ENCODE measurements at regions not wholly inside any gene's neighbourhood (a gene's known extent, or its start where the extent isn't known, plus 50 kb on each side); places are given as distances from the start of the nearest gene placed in this dataset.
A peak's percentile ranks its signal among the peaks of the same experiment; 100 is the strongest.
"Not testable (repeated sequence)": the region's sequence is repeated elsewhere in the genome, so short reads cannot be mapped to it uniquely, and the experiment has no call there.

GRCh38 chr10:120051671-120052070 lies 159.1 kb downstream of the SEC23IP start:
- DNase-seq, result no peak

GRCh38 chr10:120052964-120053702 lies 160.6 kb downstream of the SEC23IP start:
- no peak for DNase-seq

GRCh38 chr10:120059790-120060189 lies 167.3 kb downstream of the SEC23IP start:
- DNase-seq, result not testable (repeated sequence)

DNA sequence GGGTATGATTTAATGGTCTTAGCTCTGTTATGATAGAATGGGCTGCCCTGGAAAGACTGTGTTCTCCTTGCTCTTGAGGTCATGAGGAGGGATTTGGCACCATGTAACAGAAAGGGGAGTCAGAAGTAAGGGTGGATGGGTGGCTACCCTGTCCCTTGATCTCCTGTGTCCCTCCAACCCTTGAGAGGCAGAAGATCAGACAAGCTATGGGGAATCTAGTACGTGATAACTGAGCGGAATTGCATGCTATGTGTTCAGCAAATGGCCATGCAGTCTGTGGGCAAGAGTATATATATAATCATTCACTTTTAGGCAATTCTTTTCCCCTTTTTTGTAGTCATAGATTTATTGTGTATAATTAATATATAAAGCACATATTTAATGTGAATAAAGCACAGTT lies 174.9 kb downstream of the SEC23IP start:
- DNase-seq, result no peak

GRCh38 chr10:120069700-120070099 lies 177.2 kb downstream of the SEC23IP start:
- DNase-seq, result peak in 1 of 3 experiments; percentile 17

DNA sequence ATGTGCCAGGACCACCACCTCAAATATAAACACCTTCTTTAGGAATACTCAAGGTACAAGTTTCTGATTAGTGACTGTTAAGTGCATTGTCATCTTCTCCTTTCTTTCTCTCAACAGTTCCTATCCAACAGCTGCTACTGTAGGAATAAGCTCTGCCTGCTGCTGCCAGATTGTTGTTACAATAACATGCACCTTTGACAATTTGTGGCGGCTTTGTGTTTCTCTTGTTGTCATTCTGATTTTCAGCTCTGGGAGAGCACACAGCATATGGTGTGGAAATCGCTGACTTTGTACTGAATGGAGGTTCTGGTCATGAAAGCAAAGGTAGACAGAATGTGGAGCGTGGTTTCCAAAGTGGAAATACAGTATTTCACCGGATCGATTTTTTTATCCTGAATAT lies 182.8 kb downstream of the SEC23IP start:
- no peak for DNase-seq

DNA sequence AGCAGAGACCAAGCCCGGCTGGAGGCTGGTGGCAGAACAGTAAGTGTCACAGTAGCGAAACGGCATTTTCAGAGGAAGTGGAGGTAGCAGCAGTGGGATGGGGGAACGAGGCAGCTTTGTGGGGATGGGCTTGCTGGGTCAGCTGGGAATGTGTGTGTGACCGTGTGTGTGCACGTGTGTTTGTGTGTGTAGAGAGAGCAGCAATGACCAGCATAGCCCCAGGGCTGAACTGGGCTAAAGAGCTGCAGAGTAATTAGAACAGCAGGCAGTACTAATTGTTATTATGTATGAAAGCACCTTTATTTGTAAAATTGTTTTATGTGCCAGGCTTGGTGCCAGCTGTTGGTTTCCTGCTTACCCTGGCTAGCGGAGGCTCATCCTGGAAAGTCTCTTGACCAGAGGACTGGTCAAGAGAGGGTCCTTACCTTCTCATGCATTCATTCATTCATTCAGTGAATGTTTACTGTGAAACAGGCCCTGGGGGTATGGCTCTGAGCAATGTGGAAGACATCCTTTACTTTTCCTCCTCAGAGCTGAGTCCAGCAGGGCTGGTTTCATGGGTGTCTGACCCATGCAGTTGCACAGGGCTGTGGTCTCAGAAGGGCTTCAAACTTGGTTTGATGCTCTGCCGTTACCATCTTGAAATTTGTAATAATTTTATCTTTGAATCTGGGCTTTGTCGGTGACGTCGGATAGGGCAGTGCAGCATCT lies 184.6 kb downstream of the SEC23IP start:
- peak in 2 of 3 experiments; percentile 37 to 76 for DNase-seq

GRCh38 chr10:120077707-120078492 lies 185.4 kb downstream of the SEC23IP start:
- peak in 2 of 3 experiments; percentile 47 to 72 for DNase-seq

DNA sequence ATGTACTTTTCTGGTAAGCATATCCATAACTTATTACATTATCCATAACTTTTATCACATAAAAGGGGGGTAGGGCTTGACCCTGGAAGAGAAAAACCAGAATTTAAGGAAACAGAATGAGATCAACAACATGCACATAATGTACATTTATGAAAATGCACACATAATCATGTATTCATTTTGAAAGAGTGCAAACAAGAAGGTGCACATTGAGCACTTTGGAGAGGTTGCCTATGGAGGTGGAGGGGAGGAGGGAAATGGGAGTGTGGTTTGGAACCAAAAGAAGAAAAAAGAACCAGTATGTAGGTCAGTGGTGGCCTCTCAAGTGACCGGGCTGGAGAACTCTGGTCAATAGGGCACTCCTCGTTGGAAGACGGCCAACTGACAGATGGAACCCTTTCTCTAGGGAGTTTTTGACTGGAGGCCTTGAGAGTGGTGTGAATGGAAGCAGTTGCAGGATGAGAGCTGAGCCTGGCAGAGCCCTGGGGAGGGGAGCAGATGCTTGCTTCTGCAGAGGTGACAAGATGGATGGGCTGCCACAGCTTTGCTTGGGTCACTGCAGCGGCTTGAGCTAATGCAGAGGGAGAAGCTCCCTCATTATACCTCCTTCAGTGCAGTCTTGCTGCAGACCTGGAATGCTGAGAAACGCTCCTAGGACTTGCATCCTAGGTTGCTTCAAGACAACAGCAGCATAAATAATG lies 192.7 kb downstream of the SEC23IP start:
- DNase-seq, result no peak

- peak in 2 of 3 experiments; percentile 14 to 60 for DNase-seq
These were observed 193.5 kb downstream of the SEC23IP start for GRCh38 chr10:120086066-120086465.

GRCh38 chr10:120087109-120087508 lies 194.6 kb downstream of the SEC23IP start:
- no peak for DNase-seq

- peak in 1 of 3 experiments; percentile 2 for DNase-seq
These were observed 203.3 kb downstream of the SEC23IP start for GRCh38 chr10:120095875-120096274.

DNA sequence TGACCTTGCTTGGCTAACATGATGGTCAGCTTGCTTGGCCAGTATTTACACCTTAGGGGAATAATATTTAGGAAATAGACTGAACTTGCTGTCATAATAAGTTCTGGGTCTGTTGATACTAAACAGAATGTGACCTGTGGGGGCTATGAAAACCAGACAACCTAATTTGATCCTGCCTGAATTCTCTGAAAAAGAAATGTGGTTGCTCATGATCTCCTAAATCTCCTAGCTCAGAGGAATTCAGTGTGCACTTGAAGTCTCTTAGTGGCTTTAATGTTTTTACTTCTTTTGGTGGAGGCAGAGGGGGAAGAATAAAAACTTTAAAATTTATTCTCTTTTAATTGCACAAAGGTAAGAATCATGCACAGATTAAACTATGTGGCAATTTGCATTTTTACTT lies 205.2 kb downstream of the SEC23IP start:
- DNase-seq, result no peak

- DNase-seq, result no peak
These were observed 205.9 kb downstream of the SEC23IP start for GRCh38 chr10:120098232-120098930.

DNA sequence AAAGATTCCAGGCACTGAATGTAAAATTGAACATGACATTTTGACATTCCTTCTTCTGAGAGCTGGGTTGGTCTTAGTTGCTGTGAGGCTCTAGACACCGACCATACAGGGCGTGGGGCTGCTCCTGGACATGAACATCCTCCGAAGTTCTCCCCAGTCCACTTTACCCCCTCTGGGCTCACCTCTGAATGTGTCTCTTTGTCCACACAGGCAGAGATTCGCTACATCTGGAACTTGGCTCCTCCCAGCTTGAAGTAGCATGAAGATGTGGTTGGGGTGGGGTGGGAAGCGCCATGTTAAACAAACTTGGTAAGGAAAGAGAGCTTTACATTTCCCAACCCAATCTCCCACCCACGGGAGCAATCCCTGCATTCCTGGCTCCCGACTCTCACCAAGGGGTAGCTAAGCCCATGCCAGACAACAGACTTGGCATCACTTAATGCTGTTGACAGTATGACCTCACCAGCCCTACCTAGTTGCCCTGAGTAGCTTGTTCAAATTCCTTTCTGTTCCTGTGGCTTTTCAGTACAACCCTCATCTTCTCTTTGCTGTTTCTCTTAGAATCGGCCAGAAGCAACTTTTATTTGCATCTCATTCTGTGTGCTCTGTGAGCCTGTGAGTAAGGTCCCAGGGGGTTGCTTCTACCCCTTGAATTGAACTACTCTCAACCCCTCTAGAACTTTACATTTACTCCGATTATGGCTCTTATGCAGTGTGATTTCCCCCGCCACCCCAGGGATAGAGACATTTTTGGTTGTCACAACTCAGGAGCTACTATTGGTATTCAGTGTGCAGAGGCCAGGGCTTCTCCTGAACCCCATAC lies 211.4 kb downstream of the SEC23IP start:
- no peak for DNase-seq

GRCh38 chr10:120105001-120105400 lies 212.5 kb downstream of the SEC23IP start:
- DNase-seq, result no peak

GRCh38 chr10:120105492-120105891 lies 213.0 kb downstream of the SEC23IP start:
- DNase-seq, result peak in 1 of 3 experiments; percentile 0

DNA sequence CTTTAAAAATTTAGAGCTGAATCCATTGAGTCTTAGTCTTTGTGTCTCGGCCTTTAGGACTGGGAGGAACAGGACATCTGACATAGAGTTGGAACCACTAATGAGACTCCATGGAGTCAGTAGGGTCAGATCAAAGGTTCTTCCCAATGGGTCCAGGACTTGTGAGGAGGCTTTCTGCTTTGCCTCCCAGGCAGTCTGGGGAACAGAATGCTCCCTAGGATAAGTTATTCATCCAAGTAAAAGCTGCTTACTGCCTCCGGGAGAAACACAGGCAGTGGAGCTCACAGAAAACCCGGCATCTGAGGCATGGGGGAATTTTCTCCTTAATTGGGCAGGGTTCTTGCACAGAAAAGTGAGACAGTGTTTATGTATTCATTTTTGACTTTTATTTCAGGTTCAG lies 216.4 kb downstream of the SEC23IP start:
- DNase-seq, result no peak

GRCh38 chr10:120109725-120110124 lies 217.2 kb downstream of the SEC23IP start:
- DNase-seq, result not testable (repeated sequence)

DNA sequence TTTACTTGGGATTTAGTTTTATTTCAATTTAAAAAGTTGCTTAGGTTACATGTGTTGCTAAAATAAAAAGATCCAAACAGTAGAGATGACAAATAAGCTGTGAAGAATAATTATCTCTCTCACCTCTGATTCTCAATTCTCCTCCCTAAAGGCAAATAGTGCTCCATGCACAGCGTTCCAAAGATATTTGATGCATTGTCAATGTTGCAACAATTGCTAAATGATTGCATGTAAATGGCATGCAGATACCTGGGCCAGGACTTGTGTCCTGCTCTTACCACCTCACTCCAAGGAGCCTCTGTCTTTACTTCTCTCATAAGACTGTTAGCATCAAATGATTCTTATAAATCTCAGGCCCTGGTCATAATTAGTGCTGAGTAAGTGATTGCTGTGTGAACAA lies 217.7 kb downstream of the SEC23IP start:
- DNase-seq, result no peak

- no peak for DNase-seq
These were observed 219.1 kb downstream of the SEC23IP start for GRCh38 chr10:120111628-120112027.

Measured in NCI-H1417 (cell line).